ENCODE measurements at regions not wholly inside any gene's neighbourhood (a gene's known extent, or its start where the extent isn't known, plus 50 kb on each side); places are given as distances from the start of the nearest gene placed in this dataset.

DNA sequence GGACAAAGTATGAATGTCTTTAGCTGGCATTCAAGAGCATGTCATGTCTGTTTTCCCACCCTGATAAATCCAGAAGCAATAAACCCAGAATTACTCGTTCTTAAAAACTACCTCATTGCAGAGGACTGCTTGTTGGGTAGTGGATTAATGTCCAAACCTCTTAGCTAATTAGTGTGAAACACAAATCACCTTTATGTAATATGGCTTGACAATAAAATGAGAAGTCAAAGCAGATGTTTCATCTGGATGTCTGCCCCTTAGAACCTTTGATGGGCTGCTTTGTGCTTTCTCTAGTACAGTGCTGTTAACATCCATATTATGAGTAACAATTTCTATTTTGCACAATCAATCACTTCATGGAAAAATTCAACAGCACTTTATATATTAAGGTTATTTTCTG lies 149.1 kb upstream of the TUT7 start (continued):
- TF ChIP-seq, protein P1, sequence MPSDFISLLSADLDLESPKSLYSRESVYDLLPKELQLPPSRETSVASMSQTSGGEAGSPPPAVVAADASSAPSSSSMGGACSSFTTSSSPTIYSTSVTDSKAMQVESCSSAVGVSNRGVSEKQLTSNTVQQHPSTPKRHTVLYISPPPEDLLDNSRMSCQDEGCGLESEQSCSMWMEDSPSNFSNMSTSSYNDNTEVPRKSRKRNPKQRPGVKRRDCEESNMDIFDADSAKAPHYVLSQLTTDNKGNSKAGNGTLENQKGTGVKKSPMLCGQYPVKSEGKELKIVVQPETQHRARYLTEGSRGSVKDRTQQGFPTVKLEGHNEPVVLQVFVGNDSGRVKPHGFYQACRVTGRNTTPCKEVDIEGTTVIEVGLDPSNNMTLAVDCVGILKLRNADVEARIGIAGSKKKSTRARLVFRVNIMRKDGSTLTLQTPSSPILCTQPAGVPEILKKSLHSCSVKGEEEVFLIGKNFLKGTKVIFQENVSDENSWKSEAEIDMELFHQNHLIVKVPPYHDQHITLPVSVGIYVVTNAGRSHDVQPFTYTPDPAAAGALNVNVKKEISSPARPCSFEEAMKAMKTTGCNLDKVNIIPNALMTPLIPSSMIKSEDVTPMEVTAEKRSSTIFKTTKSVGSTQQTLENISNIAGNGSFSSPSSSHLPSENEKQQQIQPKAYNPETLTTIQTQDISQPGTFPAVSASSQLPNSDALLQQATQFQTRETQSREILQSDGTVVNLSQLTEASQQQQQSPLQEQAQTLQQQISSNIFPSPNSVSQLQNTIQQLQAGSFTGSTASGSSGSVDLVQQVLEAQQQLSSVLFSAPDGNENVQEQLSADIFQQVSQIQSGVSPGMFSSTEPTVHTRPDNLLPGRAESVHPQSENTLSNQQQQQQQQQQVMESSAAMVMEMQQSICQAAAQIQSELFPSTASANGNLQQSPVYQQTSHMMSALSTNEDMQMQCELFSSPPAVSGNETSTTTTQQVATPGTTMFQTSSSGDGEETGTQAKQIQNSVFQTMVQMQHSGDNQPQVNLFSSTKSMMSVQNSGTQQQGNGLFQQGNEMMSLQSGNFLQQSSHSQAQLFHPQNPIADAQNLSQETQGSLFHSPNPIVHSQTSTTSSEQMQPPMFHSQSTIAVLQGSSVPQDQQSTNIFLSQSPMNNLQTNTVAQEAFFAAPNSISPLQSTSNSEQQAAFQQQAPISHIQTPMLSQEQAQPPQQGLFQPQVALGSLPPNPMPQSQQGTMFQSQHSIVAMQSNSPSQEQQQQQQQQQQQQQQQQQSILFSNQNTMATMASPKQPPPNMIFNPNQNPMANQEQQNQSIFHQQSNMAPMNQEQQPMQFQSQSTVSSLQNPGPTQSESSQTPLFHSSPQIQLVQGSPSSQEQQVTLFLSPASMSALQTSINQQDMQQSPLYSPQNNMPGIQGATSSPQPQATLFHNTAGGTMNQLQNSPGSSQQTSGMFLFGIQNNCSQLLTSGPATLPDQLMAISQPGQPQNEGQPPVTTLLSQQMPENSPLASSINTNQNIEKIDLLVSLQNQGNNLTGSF (CRISPR knock-in tag; IDR thresholded peaks at IDR 0.05): no peak
- TF ChIP-seq, protein P2, sequence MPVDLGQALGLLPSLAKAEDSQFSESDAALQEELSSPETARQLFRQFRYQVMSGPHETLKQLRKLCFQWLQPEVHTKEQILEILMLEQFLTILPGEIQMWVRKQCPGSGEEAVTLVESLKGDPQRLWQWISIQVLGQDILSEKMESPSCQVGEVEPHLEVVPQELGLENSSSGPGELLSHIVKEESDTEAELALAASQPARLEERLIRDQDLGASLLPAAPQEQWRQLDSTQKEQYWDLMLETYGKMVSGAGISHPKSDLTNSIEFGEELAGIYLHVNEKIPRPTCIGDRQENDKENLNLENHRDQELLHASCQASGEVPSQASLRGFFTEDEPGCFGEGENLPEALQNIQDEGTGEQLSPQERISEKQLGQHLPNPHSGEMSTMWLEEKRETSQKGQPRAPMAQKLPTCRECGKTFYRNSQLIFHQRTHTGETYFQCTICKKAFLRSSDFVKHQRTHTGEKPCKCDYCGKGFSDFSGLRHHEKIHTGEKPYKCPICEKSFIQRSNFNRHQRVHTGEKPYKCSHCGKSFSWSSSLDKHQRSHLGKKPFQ (CRISPR knock-in tag; IDR thresholded peaks at IDR 0.05; ENCODE audit: insufficient replicate concordance): no peak
- TF ChIP-seq MEIS2 (CRISPR knock-in tag; IDR thresholded peaks at IDR 0.05) (no peak), NBN (conservative IDR thresholded peaks at IDR 0.05) (no peak), RFX1 (IDR thresholded peaks at IDR 0.05) (no peak), DMAP1 (CRISPR knock-in tag; IDR thresholded peaks at IDR 0.05) (no peak), MZF1 (CRISPR knock-in tag; IDR thresholded peaks at IDR 0.05; ENCODE audit: borderline replicate concordance) (no peak), ZKSCAN8 (CRISPR knock-in tag; IDR thresholded peaks at IDR 0.05; ENCODE audit: borderline replicate concordance) (no peak), ZNF234 (CRISPR knock-in tag; conservative IDR thresholded peaks at IDR 0.05) (no peak), ATF7 (IDR thresholded peaks at IDR 0.05) (no peak), ATF7 (CRISPR knock-in tag; IDR thresholded peaks at IDR 0.05) (no peak), ZNF570 (CRISPR knock-in tag; IDR thresholded peaks at IDR 0.05; ENCODE audit: borderline replicate concordance) (no peak)
- TF ChIP-seq, protein P3, sequence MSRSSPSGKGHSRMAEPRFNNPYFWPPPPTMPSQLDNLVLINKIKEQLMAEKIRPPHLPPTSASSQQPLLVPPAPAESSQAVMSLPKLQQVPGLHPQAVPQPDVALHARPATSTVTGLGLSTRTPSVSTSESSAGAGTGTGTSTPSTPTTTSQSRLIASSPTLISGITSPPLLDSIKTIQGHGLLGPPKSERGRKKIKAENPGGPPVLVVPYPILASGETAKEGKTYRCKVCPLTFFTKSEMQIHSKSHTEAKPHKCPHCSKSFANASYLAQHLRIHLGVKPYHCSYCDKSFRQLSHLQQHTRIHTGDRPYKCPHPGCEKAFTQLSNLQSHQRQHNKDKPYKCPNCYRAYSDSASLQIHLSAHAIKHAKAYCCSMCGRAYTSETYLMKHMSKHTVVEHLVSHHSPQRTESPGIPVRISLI (CRISPR knock-in tag; IDR thresholded peaks at IDR 0.05; ENCODE audit: borderline replicate concordance): no peak

All from HepG2 (cell line).